ENCODE measurements at regions not wholly inside any gene's neighbourhood (a gene's known extent, or its start where the extent isn't known, plus 50 kb on each side); places are given as distances from the start of the nearest gene placed in this dataset.
A peak's percentile ranks its signal among the peaks of the same experiment; 100 is the strongest.

GRCh38 chr6:139686308-139686707, 311.9 kb upstream of the CITED2 start:
- TF ChIP-seq SP1 (CRISPR knock-in tag; IDR thresholded peaks at IDR 0.05) (no peak), ZBTB33 (CRISPR knock-in tag; IDR thresholded peaks at IDR 0.05) (peak; percentile 43; the same call in 1 of the 2 replicates), SAFB (IDR thresholded peaks at IDR 0.05; ENCODE audit: borderline replicate concordance, low read depth, low read length) (no peak), FOSL1 (tag; conservative IDR thresholded peaks at IDR 0.05) (0 out of 2 replicates have a peak, but pooled peaks have one; percentile 18), POLR2AphosphoS5 (IDR thresholded peaks at IDR 0.05; ENCODE audit: control insufficient read depth, insufficient read depth, low read depth, low read length) (no peak), PYGO2 (tag; IDR thresholded peaks at IDR 0.05) (no peak), TCF7 (IDR thresholded peaks at IDR 0.05; ENCODE audit: borderline replicate concordance) (no peak), ZFP91 (CRISPR knock-in tag; IDR thresholded peaks at IDR 0.05) (no peak)
- TF ChIP-seq, protein P1, sequence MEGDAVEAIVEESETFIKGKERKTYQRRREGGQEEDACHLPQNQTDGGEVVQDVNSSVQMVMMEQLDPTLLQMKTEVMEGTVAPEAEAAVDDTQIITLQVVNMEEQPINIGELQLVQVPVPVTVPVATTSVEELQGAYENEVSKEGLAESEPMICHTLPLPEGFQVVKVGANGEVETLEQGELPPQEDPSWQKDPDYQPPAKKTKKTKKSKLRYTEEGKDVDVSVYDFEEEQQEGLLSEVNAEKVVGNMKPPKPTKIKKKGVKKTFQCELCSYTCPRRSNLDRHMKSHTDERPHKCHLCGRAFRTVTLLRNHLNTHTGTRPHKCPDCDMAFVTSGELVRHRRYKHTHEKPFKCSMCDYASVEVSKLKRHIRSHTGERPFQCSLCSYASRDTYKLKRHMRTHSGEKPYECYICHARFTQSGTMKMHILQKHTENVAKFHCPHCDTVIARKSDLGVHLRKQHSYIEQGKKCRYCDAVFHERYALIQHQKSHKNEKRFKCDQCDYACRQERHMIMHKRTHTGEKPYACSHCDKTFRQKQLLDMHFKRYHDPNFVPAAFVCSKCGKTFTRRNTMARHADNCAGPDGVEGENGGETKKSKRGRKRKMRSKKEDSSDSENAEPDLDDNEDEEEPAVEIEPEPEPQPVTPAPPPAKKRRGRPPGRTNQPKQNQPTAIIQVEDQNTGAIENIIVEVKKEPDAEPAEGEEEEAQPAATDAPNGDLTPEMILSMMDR (IDR thresholded peaks at IDR 0.05 in 2 of 3, conservative IDR thresholded peaks at IDR 0.05 in 1 of 3; ENCODE audit: insufficient read depth in 2 of 3, low read depth in 1 of 3, low read length in 3 of 3): no peak

Data from K562 (cell line).